Fibroblast of villous mesenchyme (primary cell): ENCODE measurements at regions not wholly inside any gene's neighbourhood (a gene's known extent, or its start where the extent isn't known, plus 50 kb on each side); places are given as distances from the start of the nearest gene placed in this dataset.

Source experiments
- DNase-seq: peaks from one replicate; pipeline ENCODE4 v3.0.0-alpha.2; 2010; ENCODE audit warnings: low read depth
- H3K4me3 ChIP-seq: 2 replicates; pipeline ENCODE4 v1.5.1; 2011; ENCODE audit warnings: low read depth, mild to moderate bottlenecking, low read length
- CTCF ChIP-seq: IDR thresholded peaks from 2 replicates; pipeline ENCODE4 v1.5.1; 2012; ENCODE audit warnings: low read depth, mild to moderate bottlenecking, low read length; ENCODE audit not compliant: insufficient read depth

- no peak overlapping the region for H3K4me3 ChIP-seq
- no peak for TF ChIP-seq CTCF
- DNase-seq: no peak
Measured at GRCh38 chr11:134819041-134819440, 407.0 kb upstream of the B3GAT1 start.

GRCh38 chr11:134818516-134818915 is 406.5 kb upstream of the B3GAT1 start:
- TF ChIP-seq CTCF: no peak
- no peak overlapping the region for H3K4me3 ChIP-seq
- DNase-seq: no peak

- no peak for TF ChIP-seq CTCF
- H3K4me3 ChIP-seq: no peak overlapping the region
- DNase-seq: no peak
Measured at GRCh38 chr11:134815404-134815803, 403.4 kb upstream of the B3GAT1 start.

GRCh38 chr11:134807997-134808396 is 396.0 kb upstream of the B3GAT1 start:
- TF ChIP-seq CTCF: no peak
- DNase-seq: no peak
- no peak overlapping the region for H3K4me3 ChIP-seq

GRCh38 chr11:134802598-134802997 is 390.6 kb upstream of the B3GAT1 start:
- H3K4me3 ChIP-seq: no peak overlapping the region
- TF ChIP-seq CTCF: no peak

GRCh38 chr11:134802116-134802515 is 390.1 kb upstream of the B3GAT1 start:
- no peak for TF ChIP-seq CTCF
- no peak overlapping the region for H3K4me3 ChIP-seq
- DNase-seq: no peak

More at GRCh38 chr11:134802598-134802997, 390.6 kb upstream of the B3GAT1 start:
- DNase-seq: no peak

GRCh38 chr11:134801570-134801969 is 389.5 kb upstream of the B3GAT1 start:
- H3K4me3 ChIP-seq: no peak overlapping the region
- no peak for TF ChIP-seq CTCF
- DNase-seq: no peak
